Immature natural killer cell (primary cell): ENCODE measurements at regions not wholly inside any gene's neighbourhood (a gene's known extent, or its start where the extent isn't known, plus 50 kb on each side); places are given as distances from the start of the nearest gene placed in this dataset.
"Not testable (repeated sequence)": the region's sequence is repeated elsewhere in the genome, so short reads cannot be mapped to it uniquely, and the experiment has no call there.

Source experiments
- DNase-seq, 3 donors: peaks; one replicate each; pipeline ENCODE4 v3.0.0; 2022; ENCODE audit warnings: mixed read lengths in 1 of 3
- H3K27ac Mint-ChIP-seq, 6 donors: one replicate each; pipeline ENCODE4 v1.8.0; 2020; ENCODE audit warnings: mixed read lengths in 6 of 6, mild to moderate bottlenecking in 5 of 6, inconsistent platforms in 4 of 6, moderate library complexity in 3 of 6
- H3K27me3 Mint-ChIP-seq, 3 donors: one replicate each; pipeline ENCODE4 v1.8.0; 2020 to 2021; ENCODE audit warnings: low read depth in 3 of 3, mild to moderate bottlenecking in 3 of 3, mixed read lengths in 3 of 3, moderate library complexity in 3 of 3, inconsistent platforms in 1 of 3
- H3K36me3 Mint-ChIP-seq, 3 donors: one replicate each; pipeline ENCODE4 v1.8.0; 2020; ENCODE audit warnings: mixed read lengths in 3 of 3, inconsistent platforms in 2 of 3, mild to moderate bottlenecking in 2 of 3
- H3K4me1 Mint-ChIP-seq, 2 donors: one replicate each; pipeline ENCODE4 v1.8.0; 2020; ENCODE audit warnings: inconsistent platforms in 2 of 2, mild to moderate bottlenecking in 2 of 2, mixed read lengths in 2 of 2, moderate library complexity in 1 of 2
- H3K4me3 Mint-ChIP-seq, 5 donors: one replicate each; pipeline ENCODE4 v1.8.0; 2020; ENCODE audit warnings: mild to moderate bottlenecking in 5 of 5, mixed read lengths in 5 of 5, inconsistent platforms in 3 of 5, moderate library complexity in 3 of 5
- H3K9me3 Mint-ChIP-seq, 6 donors: one replicate each; pipeline ENCODE4 v1.8.0; 2020; ENCODE audit warnings: mild to moderate bottlenecking in 6 of 6, mixed read lengths in 6 of 6, inconsistent platforms in 4 of 6, moderate library complexity in 3 of 6

DNA sequence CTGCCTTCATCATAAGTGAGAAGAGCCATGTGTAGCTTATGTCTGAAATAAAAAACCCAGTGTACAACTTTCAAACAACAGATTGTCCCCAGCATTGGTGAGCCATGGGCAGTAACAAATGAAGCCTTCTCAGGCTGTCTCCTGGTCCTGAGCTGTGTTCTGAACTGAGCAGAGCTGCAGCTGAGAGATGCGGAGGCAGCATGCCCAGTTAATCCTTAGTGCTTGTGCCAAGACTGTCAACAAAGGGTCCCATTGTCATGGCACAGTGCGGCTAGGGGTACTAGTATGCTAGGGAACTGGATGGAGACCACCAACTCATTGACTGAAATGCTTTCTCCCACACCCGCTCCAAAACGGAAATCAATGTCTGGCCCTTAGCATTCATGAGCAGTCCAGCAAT, 154.3 kb downstream of the RMST start:
- H3K9me3 Mint-ChIP-seq: peaks cover 1 to 24% (median 5%) of the 10 kb centered on the region in 6 donors
- peaks cover 0 to 2% (median 0%) of the 10 kb centered on the region in 3 donors for H3K27me3 Mint-ChIP-seq
- no peak overlapping the region for H3K27ac Mint-ChIP-seq
- H3K36me3 Mint-ChIP-seq: no peaks in the 10 kb centered on the region
- no peak for DNase-seq
- no peaks in the 10 kb centered on the region for H3K4me1 Mint-ChIP-seq
- H3K4me3 Mint-ChIP-seq: no peak overlapping the region

- Mint-ChIP-seq H3K4me3 (no peak overlapping the region), H3K9me3 (peaks cover 0 to 6% (median 0%) of the 10 kb centered on the region in 6 donors), H3K27ac (no peak overlapping the region), H3K36me3 (no peaks in the 10 kb centered on the region), H3K27me3 (peaks cover 0 to 1% (median 0%) of the 10 kb centered on the region in 3 donors), H3K4me1 (no peaks in the 10 kb centered on the region)
- DNase-seq: no peak
These were observed 166.4 kb downstream of the RMST start for GRCh38 chr12:97628962-97629361.

- DNase-seq: no peak
- H3K4me3 Mint-ChIP-seq: no peak overlapping the region
- no peaks in the 10 kb centered on the region for H3K4me1 Mint-ChIP-seq
- peaks cover 0 to 1% (median 0%) of the 10 kb centered on the region in 3 donors for H3K27me3 Mint-ChIP-seq
- peaks cover 0 to 8% (median 0%) of the 10 kb centered on the region in 6 donors for H3K9me3 Mint-ChIP-seq
- H3K36me3 Mint-ChIP-seq: no peaks in the 10 kb centered on the region
- no peak overlapping the region for H3K27ac Mint-ChIP-seq
These were observed 166.8 kb downstream of the RMST start for GRCh38 chr12:97629382-97629781.

DNA sequence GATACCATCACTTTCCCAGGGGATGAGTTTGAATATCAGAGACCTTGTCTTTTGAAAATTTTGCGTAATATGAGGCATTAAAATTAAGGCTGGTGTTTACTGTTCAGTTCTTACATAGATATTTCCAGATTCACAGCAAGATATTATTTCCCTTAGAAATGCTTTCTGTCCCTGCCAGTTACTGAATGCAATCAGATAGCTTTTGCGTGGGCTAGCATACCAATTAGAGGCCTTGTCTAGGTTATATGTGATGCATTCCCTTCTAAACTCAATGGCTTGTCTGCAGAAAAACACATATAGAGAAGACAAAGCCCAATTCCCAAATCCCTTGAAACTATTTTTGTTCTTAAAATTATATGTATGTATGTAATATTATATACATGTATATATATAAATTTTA, 167.8 kb downstream of the RMST start:
- Mint-ChIP-seq H3K4me1 (no peaks in the 10 kb centered on the region), H3K36me3 (no peaks in the 10 kb centered on the region), H3K9me3 (peaks cover 0 to 8% (median 0%) of the 10 kb centered on the region in 6 donors), H3K27ac (no peak overlapping the region), H3K4me3 (no peak overlapping the region), H3K27me3 (peaks cover 0 to 1% (median 0%) of the 10 kb centered on the region in 3 donors)
- no peak for DNase-seq

- H3K4me3 Mint-ChIP-seq: no peak overlapping the region
- H3K9me3 Mint-ChIP-seq: peaks cover 0 to 8% (median 0%) of the 10 kb centered on the region in 6 donors
- DNase-seq: no peak
- H3K36me3 Mint-ChIP-seq: no peaks in the 10 kb centered on the region
- no peaks in the 10 kb centered on the region for H3K4me1 Mint-ChIP-seq
- peaks cover 0 to 1% (median 1%) of the 10 kb centered on the region in 3 donors for H3K27me3 Mint-ChIP-seq
- no peak overlapping the region for H3K27ac Mint-ChIP-seq
These were observed 168.3 kb downstream of the RMST start for GRCh38 chr12:97630875-97631274.

- Mint-ChIP-seq H3K27ac (no peak overlapping the region), H3K27me3 (peaks cover 0 to 1% (median 0%) of the 10 kb centered on the region in 3 donors), H3K4me1 (no peaks in the 10 kb centered on the region), H3K36me3 (no peaks in the 10 kb centered on the region), H3K9me3 (peaks cover 0 to 11% (median 5%) of the 10 kb centered on the region in 6 donors), H3K4me3 (no peak overlapping the region)
- DNase-seq: no peak
These were observed 175.2 kb downstream of the RMST start for GRCh38 chr12:97637770-97638169.

DNA sequence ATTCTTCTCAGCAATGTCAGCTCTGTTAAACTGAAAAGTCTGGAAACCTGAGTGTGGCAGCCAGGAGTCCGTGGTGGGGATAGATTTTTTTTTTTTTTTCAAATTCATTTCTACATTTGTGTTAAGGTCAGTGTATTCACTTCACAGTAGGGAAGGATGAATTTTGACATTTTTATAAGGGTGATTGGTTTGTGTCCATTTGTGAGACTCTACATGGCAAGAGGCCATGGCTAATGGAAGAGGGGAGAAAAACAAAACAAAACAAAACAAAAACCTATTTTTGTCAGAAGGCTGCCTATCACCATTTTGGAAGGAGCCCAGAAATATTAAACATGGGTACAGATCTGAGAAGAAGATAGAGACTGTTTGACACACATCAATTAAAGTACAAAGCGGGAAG, 176.1 kb downstream of the RMST start:
- H3K4me3 Mint-ChIP-seq: no peak overlapping the region
- H3K27ac Mint-ChIP-seq: no peak overlapping the region
- H3K36me3 Mint-ChIP-seq: no peaks in the 10 kb centered on the region
- no peak for DNase-seq
- H3K9me3 Mint-ChIP-seq: peaks cover 0 to 11% (median 6%) of the 10 kb centered on the region in 6 donors
- no peaks in the 10 kb centered on the region for H3K4me1 Mint-ChIP-seq
- H3K27me3 Mint-ChIP-seq: peaks cover 0 to 1% (median 0%) of the 10 kb centered on the region in 3 donors

DNA sequence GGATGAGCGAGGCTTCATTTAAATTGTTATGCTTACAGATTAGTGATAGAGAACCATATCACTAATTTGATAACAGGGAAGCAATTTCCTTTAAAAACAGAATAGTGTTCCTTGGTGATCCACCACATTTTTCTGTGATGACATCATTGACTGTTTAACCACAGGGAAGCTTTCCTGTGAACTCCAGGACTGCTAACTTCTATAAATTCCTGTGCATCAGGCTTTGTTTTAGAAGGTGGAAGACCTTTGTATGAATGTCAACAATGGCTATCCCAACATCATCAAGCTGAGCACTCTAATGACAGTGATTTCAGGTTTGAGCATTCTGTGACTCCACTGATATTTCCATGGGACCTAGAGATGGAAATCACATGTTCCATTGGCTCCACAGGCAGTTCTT, 177.1 kb downstream of the RMST start:
- Mint-ChIP-seq H3K4me3 (no peak overlapping the region), H3K4me1 (no peaks in the 10 kb centered on the region), H3K27me3 (peaks cover 0 to 1% (median 0%) of the 10 kb centered on the region in 3 donors), H3K9me3 (peaks cover 0 to 10% (median 7%) of the 10 kb centered on the region in 6 donors), H3K36me3 (no peaks in the 10 kb centered on the region), H3K27ac (no peak overlapping the region)
- no peak for DNase-seq

GRCh38 chr12:97640826-97641225, 178.2 kb downstream of the RMST start:
- Mint-ChIP-seq H3K27ac (no peak overlapping the region), H3K36me3 (no peaks in the 10 kb centered on the region)

GRCh38 chr12:97642911-97643310, 180.3 kb downstream of the RMST start:
- Mint-ChIP-seq H3K4me1 (no peaks in the 10 kb centered on the region), H3K4me3 (no peak overlapping the region), H3K9me3 (peaks cover 0 to 20% (median 6%) of the 10 kb centered on the region in 6 donors), H3K27ac (no peak overlapping the region), H3K36me3 (no peaks in the 10 kb centered on the region), H3K27me3 (no peaks in the 10 kb centered on the region)
- no peak for DNase-seq

More at GRCh38 chr12:97640826-97641225, 178.2 kb downstream of the RMST start:
- no peak for DNase-seq
- Mint-ChIP-seq H3K9me3 (peaks cover 0 to 13% (median 4%) of the 10 kb centered on the region in 6 donors), H3K27me3 (no peaks in the 10 kb centered on the region), H3K4me1 (no peaks in the 10 kb centered on the region), H3K4me3 (no peak overlapping the region)

DNA sequence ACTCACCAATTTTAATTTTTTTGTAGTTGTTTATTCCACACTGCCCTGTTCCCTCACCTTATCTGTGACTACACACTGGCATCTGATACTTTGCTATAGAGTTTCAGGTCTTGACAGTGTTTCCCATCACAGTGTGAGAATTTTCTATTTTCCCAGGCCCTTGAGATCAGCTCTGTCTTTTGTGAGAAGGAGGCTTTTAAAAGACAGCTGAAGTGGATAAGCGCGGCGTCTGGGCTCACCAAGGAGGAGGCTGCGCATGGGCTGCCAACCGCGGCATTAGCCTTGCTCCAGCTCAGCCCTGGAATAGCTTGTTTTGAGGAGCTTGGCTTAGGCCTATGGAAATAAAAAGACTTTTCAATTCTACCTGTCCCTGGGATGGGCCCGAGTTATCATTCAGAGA, 181.3 kb downstream of the RMST start:
- H3K4me1 Mint-ChIP-seq: no peaks in the 10 kb centered on the region
- peaks cover under 1 to 20% (median 4%) of the 10 kb centered on the region in 6 donors for H3K9me3 Mint-ChIP-seq
- H3K27me3 Mint-ChIP-seq: no peaks in the 10 kb centered on the region
- H3K4me3 Mint-ChIP-seq: no peak overlapping the region
- H3K36me3 Mint-ChIP-seq: no peaks in the 10 kb centered on the region
- DNase-seq: no peak
- H3K27ac Mint-ChIP-seq: no peak overlapping the region

- Mint-ChIP-seq H3K27me3 (no peaks in the 10 kb centered on the region), H3K27ac (no peak overlapping the region), H3K9me3 (peaks cover 2 to 20% (median 4%) of the 10 kb centered on the region in 6 donors), H3K4me1 (no peaks in the 10 kb centered on the region), H3K4me3 (no peak overlapping the region), H3K36me3 (no peaks in the 10 kb centered on the region)
- no peak for DNase-seq
These were observed 183.1 kb downstream of the RMST start for GRCh38 chr12:97645726-97646125.

- H3K36me3 Mint-ChIP-seq: no peaks in the 10 kb centered on the region
- H3K4me3 Mint-ChIP-seq: no peak overlapping the region
- no peaks in the 10 kb centered on the region for H3K27me3 Mint-ChIP-seq
- no peak overlapping the region for H3K27ac Mint-ChIP-seq
- DNase-seq: no peak
- H3K4me1 Mint-ChIP-seq: no peaks in the 10 kb centered on the region
- peaks cover 0 to 20% (median 2%) of the 10 kb centered on the region in 6 donors for H3K9me3 Mint-ChIP-seq
These were observed 184.5 kb downstream of the RMST start for GRCh38 chr12:97647142-97647541.

GRCh38 chr12:97650242-97650641, 187.6 kb downstream of the RMST start:
- Mint-ChIP-seq H3K4me3 (no peak overlapping the region), H3K36me3 (no peaks in the 10 kb centered on the region), H3K9me3 (peaks cover 0 to 9% (median 2%) of the 10 kb centered on the region in 6 donors), H3K4me1 (no peaks in the 10 kb centered on the region), H3K27me3 (no peaks in the 10 kb centered on the region), H3K27ac (no peak overlapping the region)
- DNase-seq: no peak

DNA sequence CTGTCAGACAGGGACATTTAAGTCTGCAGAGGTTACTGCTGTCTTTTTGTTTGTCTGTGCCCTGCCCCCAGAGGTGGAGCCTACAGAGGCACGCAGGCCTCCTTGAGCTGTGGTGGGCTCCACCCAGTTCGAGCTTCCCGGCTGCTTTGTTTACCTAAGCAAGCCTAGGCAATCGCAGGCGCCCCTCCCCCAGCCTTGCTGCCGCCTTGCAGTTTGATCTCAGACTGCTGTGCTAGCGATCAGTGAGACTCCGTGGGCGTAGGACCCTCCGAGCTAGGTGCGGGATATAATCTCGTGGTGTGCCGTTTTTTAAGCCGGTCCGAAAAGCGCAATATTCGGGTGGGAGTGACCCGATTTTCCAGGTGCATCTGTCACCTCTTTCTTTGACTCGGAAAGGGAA, 193.9 kb downstream of the RMST start:
- H3K4me1 Mint-ChIP-seq, H3K36me3 Mint-ChIP-seq, H3K4me3 Mint-ChIP-seq, H3K27me3 Mint-ChIP-seq, H3K27ac Mint-ChIP-seq, DNase-seq: not testable (repeated sequence)
- H3K9me3 Mint-ChIP-seq: peaks cover 0 to 22% (median 3%) of the 10 kb centered on the region in 6 donors
